NCI-H1436 (cell line): ENCODE measurements at regions not wholly inside any gene's neighbourhood (a gene's known extent, or its start where the extent isn't known, plus 50 kb on each side); places are given as distances from the start of the nearest gene placed in this dataset.
"Not testable (repeated sequence)": the region's sequence is repeated elsewhere in the genome, so short reads cannot be mapped to it uniquely, and the experiment has no call there.

ENCODE experiments used
- DNase-seq: peaks from one replicate; lab custom pipeline; 2025; lab: John Stamatoyannopoulos, UW

DNA sequence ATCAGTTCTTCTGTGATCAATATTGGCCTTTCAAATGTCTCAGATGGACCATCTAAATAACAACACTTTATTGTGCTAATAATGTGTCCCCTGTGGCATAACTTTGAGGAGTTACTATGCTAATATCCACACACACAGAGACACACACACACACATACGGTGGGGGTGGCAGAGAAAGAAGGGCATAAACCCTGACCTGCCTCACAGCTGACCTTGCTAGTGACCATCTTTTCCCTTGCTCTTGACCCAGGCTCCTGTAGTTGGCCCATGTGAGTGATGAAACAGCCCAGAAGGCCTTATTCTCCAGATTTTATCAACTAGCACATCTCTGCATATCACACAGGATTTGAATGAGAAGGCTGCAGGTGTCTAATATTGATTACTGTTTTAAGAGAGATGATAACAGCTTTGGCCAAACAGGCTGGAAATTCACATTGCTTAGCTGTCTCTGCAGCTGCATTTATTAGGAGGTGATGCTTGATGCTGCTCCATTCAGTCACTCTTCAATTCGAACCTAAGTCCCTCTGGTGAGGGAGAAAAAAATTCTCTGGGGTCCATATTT is 176.4 kb downstream of the ACTR3 start:
- DNase-seq: no peak

DNA sequence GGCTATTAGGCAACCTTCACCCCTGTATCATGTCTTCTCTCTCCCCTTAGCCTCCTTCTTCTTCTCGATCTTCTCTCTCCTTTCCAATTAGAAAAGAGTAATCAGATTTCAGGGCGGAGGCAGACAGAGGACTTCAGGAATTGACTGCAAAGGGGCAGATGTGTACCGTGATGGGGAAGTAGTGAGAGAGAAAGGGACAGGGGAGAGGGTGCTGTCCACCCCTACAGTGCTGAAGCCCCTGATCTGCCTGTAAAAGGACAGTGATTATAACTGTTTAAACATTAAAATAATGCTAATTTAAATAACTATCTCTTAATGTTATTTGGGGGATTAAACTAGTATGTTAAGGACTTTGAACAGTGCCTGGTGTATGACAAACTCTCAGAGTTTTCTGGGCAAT is 178.5 kb downstream of the ACTR3 start:
- no peak for DNase-seq

DNA sequence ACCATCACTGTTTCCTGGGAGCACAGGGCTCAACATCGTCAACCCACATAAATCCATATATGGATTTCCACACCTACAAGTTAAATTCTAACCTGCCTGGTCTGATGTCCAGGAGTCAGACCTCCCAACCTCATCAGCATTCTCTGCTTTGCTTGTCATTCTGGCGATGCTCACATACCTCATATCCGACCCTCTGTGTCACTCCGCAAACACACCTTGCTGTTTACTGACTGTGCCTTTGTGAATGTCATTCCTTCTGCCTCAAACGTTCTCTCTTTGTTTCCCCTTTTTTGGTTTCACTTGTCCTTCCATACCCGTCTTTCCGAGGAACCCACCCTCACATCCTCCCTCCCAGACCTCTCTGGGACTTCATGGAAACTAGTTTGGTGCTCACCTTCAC is 187.1 kb downstream of the ACTR3 start:
- DNase-seq: no peak

DNA sequence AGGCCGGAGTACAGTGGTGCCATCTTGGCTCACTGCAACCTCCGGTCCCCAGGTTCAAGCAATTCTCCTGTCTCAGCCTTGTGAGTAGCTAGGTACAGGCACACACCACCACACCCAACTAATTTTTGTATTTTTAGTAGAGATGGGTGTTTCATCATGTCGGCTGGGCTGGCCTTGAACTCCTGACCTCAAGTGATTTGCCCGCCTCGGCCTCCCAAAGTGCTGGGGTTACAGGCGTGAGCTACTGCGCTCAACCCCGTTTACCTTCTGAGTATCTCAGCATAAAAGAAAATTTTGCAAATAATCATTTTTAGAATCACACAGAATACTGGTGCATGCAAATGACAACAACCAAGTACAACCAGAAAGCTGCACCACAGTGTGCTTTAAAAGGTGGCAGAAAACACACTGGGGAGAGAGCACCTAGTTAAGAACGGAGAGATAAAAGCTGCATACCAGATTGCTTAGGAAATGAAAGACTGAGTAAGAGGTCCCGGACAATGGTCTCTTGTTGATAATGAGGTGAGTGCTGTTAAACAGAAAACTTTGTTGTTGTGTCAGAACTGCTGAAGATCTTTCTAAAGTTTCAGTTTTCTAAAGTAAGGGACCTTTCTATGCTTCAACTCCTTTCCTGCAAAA is 189.6 kb downstream of the ACTR3 start:
- no peak for DNase-seq

DNA sequence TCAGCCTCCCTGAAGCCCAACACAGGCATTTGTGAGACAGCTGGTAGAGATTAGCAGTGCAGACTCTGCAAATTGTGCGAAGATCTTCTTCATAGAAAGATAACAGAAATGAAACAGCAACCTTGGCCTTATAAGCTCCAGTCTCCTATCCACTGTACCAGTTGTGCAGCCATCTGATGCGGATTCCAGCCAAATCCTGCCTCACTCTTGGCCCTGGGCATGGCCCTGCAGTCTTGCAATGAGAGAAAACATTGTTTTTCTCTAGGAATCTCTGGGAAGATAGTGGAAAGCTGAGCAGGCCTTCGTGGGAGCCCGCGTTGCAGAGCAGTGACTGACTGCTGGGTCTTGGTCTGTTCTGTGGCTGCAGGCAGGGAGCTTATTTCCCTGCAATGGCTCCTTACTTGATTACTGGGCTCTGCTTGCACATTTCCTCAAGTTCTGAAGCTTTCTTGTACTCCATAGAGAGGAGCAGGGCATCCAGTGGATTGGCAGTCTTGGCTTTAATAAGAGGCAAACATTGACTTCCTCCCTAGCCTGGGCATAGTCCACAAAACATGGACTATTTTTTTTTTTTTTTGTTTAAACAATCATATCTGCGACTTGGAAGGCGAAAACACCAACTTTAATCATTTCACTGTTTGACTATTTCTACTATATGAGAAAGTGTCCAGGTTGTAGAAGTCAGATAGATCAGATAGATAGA is 193.0 kb downstream of the ACTR3 start:
- DNase-seq: no peak

DNA sequence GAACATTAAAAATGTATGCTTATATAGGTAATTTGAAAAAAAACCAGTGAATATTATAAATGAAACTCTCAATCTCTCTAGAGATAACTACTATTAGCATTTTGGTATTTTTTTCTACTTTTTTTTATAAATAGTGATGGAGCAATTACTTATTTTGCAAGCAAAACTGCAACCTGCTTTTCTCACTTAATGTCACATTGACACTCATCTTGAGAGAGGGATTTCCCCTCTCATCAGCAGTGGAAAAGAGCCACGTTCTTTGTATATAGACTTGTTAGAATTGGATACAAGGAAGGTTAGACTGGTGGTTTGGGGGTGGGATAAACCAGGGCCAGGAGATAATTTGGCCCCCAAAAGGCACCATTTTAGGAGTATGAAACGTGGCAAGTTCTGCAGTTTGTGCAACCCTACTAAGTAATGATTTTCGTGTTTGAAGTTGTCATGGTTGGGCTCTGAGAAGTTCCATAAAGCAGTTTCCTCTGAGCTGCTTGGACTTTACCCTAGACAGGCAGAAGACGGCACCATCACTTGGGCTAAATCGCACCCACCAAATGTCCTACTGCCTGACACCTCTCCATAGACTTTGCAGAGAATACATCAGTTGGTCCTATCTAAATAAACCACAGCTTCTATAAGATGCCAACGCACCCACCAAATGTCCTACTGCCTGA is 194.0 kb downstream of the ACTR3 start:
- DNase-seq: no peak

DNA sequence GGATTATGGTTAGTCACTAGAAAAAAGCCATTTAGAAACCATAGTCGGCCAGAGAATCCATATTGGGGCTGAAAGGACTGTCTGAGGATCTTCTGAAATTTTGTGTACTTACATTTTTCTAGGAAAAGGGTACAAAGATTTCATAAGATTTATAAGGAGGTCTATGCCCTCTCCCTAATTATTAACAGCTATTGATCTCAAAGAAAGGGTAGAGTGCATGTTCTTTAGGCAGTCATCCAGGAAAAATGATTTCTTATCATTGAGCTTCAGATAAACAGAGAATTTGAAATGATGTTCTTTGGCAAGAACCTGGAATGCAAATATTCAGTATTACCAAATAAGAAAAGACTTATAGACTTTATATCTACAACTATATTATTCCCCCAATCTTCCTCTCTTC is 195.3 kb downstream of the ACTR3 start:
- DNase-seq: no peak

DNA sequence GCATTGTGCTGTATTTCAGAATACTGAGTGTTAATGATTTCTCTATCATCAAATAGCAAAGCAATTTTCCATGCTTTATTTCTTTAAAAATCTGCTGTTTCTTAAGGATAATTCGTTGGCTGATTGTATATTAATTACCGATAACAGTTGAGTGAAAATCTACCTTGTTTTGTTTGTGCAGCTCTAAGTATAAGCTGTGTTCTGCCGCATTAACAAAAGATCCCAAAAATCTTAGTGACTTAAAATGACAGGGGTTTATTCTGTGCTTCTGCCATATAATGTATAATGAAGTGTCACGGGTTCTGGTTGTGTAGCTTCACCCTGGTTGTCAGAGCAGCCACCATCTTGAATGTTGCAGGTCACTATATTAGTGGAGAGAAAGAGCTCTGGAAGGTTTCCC is 196.1 kb downstream of the ACTR3 start:
- no peak for DNase-seq

DNA sequence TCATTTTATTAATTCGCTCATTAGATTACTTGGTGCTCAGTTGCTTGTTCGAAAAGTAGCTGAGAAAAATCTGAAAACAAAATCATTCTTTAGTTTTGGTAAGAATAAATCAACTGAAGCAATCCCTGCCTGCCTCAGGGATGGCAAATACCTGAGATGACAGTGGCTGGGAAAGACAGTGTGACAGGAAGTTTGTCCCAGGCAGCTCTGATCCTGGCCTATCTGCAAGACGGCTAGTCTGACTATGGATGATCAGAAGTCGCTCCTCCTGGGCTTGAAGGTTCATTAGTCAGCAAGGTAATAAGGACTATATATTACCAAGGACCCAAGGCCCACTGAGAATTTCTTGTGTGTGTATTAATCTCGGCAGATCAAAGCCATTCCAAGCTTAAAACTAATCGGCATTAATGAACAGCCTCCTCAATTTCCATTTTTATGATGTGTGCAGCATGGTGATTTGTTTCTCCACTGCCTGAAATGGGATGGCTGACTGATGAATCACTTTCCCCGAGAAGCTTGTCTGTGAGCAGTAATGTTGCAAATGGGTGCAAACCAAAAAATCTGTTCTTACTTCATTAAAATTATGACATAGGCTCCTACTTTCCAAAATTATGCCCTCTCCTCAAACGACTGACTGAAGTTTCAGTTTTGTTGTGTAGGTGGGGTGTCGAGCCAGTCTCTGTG is 199.9 kb downstream of the ACTR3 start:
- DNase-seq: no peak

DNA sequence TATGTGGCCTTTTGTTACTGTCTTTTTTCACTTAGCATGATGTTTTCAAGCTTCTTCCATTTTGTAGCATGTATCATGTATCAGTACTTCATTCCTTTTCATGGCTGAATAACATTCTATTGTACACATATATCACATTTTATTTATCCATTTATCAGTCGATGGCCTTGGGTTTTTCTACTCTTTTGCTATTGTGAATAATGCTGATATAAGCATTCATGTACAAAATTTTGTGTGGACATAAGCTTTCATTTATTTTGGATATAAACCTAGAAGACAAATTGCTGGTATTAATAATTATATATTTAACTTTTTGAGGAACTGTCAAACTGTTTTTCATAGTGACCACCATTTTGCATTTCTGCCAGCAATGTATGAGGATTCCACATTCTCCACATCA is 201.1 kb downstream of the ACTR3 start:
- no peak for DNase-seq

DNA sequence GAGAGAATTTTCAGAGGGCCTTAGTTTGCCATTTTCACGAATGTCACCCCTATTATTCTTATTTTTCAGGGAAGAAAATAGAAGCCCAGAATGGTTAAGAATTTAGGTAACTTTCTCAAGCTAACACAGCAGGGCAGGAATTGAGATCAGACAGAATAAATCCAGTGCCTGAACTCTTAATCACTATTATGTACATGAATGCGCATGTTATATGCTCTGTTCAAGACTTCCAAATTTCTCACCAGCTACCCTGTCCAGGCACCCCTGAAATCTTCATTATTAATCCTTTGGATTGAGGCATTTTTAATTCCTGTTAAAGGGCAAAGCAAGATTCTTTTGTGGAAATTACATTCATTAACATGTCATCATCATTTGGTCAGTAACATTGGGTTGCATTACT is 218.4 kb downstream of the ACTR3 start:
- DNase-seq: no peak

DNA sequence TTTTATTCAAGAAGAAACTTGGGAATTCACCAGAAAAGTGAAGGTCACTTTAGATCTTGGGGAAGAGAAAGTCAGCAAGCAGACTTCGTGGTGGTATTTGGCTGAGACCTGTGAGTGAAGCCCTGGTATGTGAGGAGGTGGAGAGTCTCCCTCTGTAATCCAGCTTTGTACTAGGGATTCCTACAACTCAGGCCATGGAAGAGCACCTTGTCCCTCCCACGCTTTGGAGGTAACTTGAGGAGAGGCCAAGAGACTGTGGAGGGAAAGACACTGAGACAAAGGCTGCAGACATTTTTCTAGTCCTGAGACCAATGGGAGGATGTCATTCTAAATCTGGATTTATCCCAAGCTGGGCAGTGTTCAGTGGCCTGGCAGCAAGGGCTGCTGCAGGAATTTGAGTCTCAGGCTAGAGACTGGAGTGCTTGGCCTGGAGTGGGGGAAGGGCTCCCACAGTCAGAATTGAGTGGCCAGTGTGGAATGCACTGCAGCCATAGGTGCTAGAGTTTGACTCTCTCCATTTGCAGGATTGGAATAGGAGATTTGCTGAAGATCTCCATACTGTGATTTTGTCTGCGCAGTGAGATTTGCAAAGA is 219.0 kb downstream of the ACTR3 start:
- no peak for DNase-seq

DNA sequence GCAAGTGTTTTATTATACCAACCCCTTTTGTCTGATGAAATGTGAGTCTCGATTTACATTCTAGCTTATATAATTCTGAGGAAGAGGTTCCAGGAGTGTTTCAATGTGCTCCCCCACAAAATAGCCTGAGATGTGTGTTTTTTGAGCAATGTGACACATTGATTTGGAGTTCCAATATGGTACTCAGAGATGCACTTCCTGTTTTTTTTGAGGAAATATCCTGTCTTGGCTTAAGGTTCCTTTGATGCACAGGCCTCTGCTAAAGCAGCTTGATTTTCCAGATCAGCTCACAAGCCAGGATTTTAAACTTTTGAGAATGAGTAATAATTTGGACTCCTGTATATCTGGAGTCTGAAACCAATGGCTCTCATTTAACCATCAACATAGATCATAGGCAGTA is 221.4 kb downstream of the ACTR3 start:
- no peak for DNase-seq

DNA sequence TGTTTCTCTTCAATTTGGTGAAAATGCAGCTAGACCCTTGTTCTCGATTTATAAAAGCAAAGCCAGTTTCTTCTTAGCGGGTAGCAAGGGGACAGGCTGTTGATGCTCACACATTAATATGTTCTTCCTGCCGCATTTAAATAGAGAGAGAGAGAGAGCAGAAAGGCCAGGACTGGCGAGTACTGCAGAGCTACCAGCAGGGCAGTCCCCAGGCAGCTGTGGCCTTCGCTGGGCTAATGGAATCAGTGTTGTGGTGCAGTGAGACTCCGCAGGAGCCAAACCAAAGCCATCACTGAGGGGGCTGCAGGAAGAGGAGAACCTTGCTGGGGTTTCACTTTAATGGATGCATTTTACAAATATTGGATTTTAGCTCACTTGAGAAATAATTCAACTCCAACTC is 223.6 kb downstream of the ACTR3 start:
- no peak for DNase-seq

DNA sequence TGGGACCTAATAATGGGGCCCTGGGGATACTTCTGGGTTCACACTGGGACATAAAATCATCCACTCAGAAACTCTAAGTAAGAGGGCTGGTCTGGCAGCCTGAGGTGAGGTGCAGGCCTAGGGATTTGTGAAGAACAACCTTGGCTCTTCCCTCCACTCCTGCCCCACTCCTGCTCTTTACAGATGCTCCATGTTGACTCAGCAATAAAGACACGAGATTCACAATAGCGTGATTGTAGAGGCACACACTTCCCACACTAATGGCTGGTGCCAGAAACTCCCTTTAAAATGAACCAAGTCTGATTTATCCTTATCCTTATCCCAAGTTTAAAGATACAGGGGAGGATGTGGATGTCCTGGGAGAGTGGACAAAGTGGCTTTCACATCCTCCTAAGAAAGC is 228.2 kb downstream of the ACTR3 start:
- no peak for DNase-seq

DNA sequence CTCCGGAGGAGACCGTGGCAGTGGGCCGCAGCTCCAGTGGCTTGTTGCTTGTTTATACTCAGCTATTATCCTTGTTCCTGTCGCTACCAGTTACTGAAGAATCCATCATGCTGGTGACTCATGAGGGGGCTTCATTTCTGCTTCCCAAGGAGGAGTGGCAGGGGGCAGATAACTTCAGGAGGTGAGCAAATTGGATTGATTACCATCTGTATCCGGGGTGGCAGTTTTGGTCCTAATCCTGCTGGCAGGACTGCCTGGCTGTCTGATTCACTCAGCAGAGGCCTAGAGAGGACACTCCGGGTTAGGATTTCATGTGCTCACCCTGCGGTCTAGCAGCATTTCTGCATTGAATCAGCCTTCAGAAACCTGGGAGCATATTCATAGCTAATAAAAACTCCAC is 230.0 kb downstream of the ACTR3 start:
- no peak for DNase-seq

DNA sequence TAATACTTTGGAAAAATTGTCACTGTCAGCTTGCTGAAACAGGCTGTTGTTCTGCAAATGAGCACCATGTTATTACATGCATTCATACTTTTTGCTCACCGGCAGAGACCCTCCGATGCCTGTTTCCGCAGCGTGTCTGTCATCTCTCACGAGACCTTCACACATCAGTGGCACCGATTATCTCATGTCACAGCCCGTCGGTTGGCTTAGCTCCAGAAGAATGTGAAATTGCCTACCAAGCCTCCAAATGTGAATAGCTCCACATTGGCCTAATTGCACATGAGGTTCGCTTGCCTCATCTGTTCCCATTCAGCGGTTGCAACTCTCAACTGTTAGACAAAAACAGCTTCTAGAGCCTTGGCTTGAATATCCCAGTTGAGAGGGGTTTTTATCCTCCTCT is 233.0 kb downstream of the ACTR3 start:
- DNase-seq: peak; percentile 10

DNA sequence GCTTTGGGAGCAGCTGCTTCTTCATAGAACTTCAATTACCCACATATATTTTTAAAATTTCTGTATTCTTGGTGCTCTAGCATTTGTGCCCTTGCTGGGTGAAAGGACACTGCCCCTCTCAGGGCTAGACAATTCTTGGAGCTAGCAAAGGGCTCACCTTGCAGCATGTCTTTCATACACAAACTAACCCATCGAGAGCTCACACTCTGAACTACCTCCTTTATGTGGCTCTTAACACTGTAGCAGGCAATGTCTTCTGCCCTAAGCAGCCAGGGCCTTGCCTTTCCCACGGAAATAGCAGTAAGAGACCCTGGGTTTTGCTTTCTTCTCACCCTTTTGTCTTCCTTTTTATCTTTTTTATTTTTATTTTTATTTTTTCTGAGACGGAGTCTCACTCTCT is 234.0 kb downstream of the ACTR3 start:
- DNase-seq: no peak

DNA sequence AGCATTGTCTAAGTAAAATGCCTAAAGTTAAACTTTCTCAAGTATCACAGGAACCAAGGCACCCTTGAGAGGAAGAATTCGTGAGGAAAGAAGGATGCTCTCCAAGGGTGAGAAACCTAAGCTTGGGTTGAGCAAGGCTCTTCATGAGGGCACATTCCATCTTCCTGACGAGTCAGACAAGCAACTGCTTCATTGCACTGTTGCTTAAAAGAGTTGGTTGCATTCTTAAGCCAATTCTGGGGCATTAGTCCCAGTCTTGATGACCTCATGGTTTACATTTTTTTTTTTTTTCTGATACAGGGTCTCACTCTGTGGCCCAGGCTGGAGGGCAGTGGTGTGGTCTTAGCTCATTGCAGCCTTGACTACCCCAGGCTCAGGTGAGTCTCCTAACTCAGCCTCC is 237.5 kb downstream of the ACTR3 start:
- DNase-seq: no peak

DNA sequence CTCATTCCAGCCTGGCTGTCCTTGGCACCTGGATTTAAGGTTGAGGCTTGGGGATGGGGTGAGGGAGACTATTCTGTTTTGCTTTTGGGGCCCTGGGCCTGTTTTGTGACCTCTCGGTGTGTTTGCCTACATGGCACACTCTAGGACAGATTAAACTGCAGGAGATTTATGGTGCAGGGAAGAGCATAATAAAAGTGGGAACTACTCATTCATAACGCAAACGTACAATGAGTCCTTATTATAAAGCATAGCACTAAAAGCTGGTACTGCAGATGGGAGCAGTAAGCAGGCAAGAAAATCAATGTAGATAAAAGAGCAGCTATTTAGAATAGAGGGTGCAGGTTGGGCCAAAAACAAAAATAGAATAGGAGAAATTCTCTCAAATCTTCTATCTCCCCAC is 238.4 kb downstream of the ACTR3 start:
- no peak for DNase-seq

DNA sequence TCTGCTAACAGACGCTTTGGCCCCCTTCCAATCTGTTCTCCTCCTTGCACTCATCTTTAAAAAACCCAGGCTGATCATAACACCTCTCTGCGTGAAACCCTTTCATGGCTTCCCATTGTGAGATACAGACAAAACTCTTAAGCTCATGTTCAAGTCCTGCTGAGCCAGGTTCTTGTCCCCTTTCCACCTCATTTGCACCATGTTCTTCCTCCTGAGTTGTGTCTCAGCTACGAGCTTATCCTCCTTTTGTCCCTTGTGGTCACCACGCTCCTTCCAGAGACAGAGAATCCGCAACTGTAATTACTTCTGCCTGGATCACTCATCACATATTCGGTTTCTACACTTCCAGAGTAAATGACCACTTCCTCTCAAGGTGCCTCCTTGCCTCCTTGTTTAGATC is 238.8 kb downstream of the ACTR3 start:
- DNase-seq: no peak

DNA sequence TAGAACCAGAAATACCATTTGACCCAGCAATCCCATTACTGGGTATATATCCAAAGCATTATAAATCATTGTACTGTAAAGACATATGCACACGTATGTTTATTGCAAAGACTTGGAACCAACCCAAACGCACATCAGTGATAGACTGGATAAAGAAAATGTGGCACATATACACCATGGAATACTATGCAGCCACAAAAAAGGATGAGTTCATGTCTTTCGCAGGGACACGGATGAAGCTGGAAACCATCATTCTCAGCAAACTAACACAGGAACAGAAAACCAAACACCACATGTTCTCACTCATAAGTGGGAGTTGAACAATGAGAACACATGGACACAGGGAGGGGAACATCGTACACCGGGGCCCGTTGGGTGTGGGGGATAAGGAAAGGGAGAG is 242.2 kb downstream of the ACTR3 start:
- DNase-seq: not testable (repeated sequence)
